K562 (cell line): ENCODE measurements at regions not wholly inside any gene's neighbourhood (a gene's known extent, or its start where the extent isn't known, plus 50 kb on each side); places are given as distances from the start of the nearest gene placed in this dataset.

Experiments
- ATAC-seq: fragments of 200-7000 bp; cut with Tn5 transposase; 3 replicates; pipeline ENCODE4 v1.9.1; 2020; ENCODE audit warnings: moderate library complexity
- BruUV-seq: library from RNA; stranded (reverse); fragments of 400-500 nt; replicated peaks from 2 replicates; lab custom pipeline; 2021; lab: Mats Ljungman, UMichigan
- CTCF ChIA-PET: fragments of 300-600 bp; formaldehyde crosslinking; extraction: SDS; loops from one replicate; lab custom pipeline; 2021; ENCODE audit warnings: low intra/inter-chr PET ratio; lab: Yijun Ruan, JAX
- POLR2A ChIA-PET: fragments of 300-600, 350-650 bp; sonication (Branson Sonifier 250); formaldehyde crosslinking; extraction: SDS; loops from one replicate; lab custom pipeline; 2021; ENCODE audit warnings: antibody characterized with exemption, inconsistent platforms; lab: Yijun Ruan, JAX
- DNase-seq, 4 experiments: peaks; one replicate each; pipeline versions ENCODE4 v3.0.0 to v3.0.0-alpha.2; 2011 to 2018; ENCODE audit warnings: low spot score in 3 of 4, mixed read lengths in 3 of 4; ENCODE audit errors: extremely low read depth in 1 of 4
- FAIRE-seq: peaks from 2 replicates; lab custom pipeline; 2011; peaks lifted over from hg19 to GRCh38; lab: Jason Lieb, UNC
- H2AFZ ChIP-seq: 2 replicates; pipeline ENCODE4 v1.6.0; 2011; ENCODE audit warnings: low read depth, low read length, control low read depth, inconsistent platforms
- H3K27ac ChIP-seq: fragments of 200-600 bp; 3 replicates; pipeline ENCODE4 v1.8.0; 2011; ENCODE audit warnings: low read depth, mild to moderate bottlenecking, control low read depth, inconsistent platforms, low read length, moderate library complexity, mixed read lengths; ENCODE audit errors: extremely low read depth
- H3K27me3 ChIP-seq, 2 experiments: fragments of 300-600 bp in 1 of 2; 2 replicates in 1 of 2; 3 replicates in 1 of 2; pipeline versions ENCODE4 v1.6.0 to v1.8.0; 2011; ENCODE audit warnings: inconsistent platforms in 2 of 2, low read length in 2 of 2, mild to moderate bottlenecking in 1 of 2, mixed read lengths in 1 of 2, moderate library complexity in 1 of 2; ENCODE audit not compliant: control insufficient read depth in 2 of 2, insufficient read depth in 2 of 2
- H3K36me3 ChIP-seq: fragments of 300-600 bp; 3 replicates; pipeline ENCODE4 v1.8.0; 2011; ENCODE audit warnings: mild to moderate bottlenecking, low read length, inconsistent platforms; ENCODE audit not compliant: control insufficient read depth, insufficient read depth
- H3K4me1 ChIP-seq, 2 experiments: fragments of 200-600 bp in 1 of 2; replicated peaks in 1 of 2; 2 replicates in 1 of 2; 3 replicates in 1 of 2; pipeline versions ENCODE4 v1.5.1 to v1.8.0; 2011; ENCODE audit warnings: inconsistent platforms in 2 of 2, low read length in 2 of 2, mild to moderate bottlenecking in 1 of 2, mixed read lengths in 1 of 2, moderate library complexity in 1 of 2; ENCODE audit not compliant: control insufficient read depth in 2 of 2, insufficient read depth in 2 of 2
- H3K4me2 ChIP-seq: 2 replicates; pipeline ENCODE4 v1.6.1; 2011; ENCODE audit warnings: low read length, control low read depth, inconsistent platforms, mixed read lengths; ENCODE audit not compliant: insufficient read depth
- H3K4me3 ChIP-seq: fragments of 200-600 bp; sonication (generic), shearing (Covaris generic); 2 replicates; pipeline ENCODE4 v1.5.1; 2016; ENCODE audit warnings: control low read depth, inconsistent platforms
- H3K79me2 ChIP-seq: fragments of 200-600 bp; 3 replicates; pipeline ENCODE4 v1.8.0; 2011; ENCODE audit warnings: low read length, inconsistent platforms; ENCODE audit not compliant: control insufficient read depth, insufficient read depth
- H3K9ac ChIP-seq, 2 experiments: 2 replicates each; pipeline versions ENCODE4 v1.6.0 to v1.6.1; 2011; ENCODE audit warnings: low read depth in 2 of 2, low read length in 2 of 2, control low read depth in 1 of 2, inconsistent platforms in 1 of 2, mild to moderate bottlenecking in 1 of 2, mixed read lengths in 1 of 2; ENCODE audit not compliant: insufficient read depth in 1 of 2
- H3K9me1 ChIP-seq: one replicate; pipeline ENCODE4 v1.6.0; 2011; ENCODE audit warnings: inconsistent platforms, mild to moderate bottlenecking, low read length, moderate library complexity; ENCODE audit not compliant: control insufficient read depth, insufficient read depth
- H3K9me3 ChIP-seq: replicated peaks from 2 replicates; pipeline ENCODE4 v1.5.1; 2011; ENCODE audit warnings: low read depth, low read length, inconsistent platforms; ENCODE audit not compliant: control insufficient read depth, insufficient read depth
- H4K20me1 ChIP-seq: replicated peaks from 2 replicates; pipeline ENCODE4 v1.6.1; 2011; ENCODE audit warnings: low read length, inconsistent platforms, mixed read lengths; ENCODE audit not compliant: control insufficient read depth, insufficient read depth
- BCL6 ChIP-seq: fragments of 250-450 bp; sonication (Bioruptor Pico); IDR thresholded peaks from 2 replicates; pipeline ENCODE4 v1.4.0; 2020
- CREBBP ChIP-seq: IDR thresholded peaks from one replicate; pipeline ENCODE4 v1.6.1; 2012; ENCODE audit warnings: low read depth, mild to moderate bottlenecking, control low read depth, inconsistent platforms, low read length
- CTBP1 ChIP-seq: fragments of 450-650 bp; IDR thresholded peaks from 2 replicates; pipeline ENCODE4 v1.6.1; 2016; ENCODE audit warnings: borderline replicate concordance
- HOMEZ ChIP-seq: fragments of 250-450 bp; sonication (Bioruptor Pico); IDR thresholded peaks from 2 replicates; pipeline ENCODE4 v1.4.0; 2020; ENCODE audit warnings: mild to moderate bottlenecking, moderate library complexity
- KDM4B ChIP-seq, 2 experiments: fragments of 450-650 bp in 1 of 2; sonication (generic) in 1 of 2; IDR thresholded peaks; 2 replicates each; pipeline ENCODE4 v1.6.1; 2016 to 2017; ENCODE audit warnings: borderline replicate concordance in 2 of 2, antibody characterized with exemption in 1 of 2, low read depth in 1 of 2, mild to moderate bottlenecking in 1 of 2
- MED1 ChIP-seq: sonication (generic); formaldehyde crosslinking; IDR thresholded peaks from 2 replicates; pipeline ENCODE4 v1.8.1; 2023; ENCODE audit warnings: missing genetic modification reagents, borderline replicate concordance
- NRF1 ChIP-seq, 2 experiments: fragments of 450-650 bp; IDR thresholded peaks in 1 of 2; conservative IDR thresholded peaks in 1 of 2; 2 replicates each; pipeline ENCODE4 v1.6.1; 2014; ENCODE audit warnings: mild to moderate bottlenecking in 2 of 2
- RAD21 ChIP-seq, 2 experiments: fragments of 250-450 bp in 1 of 2; fragments of 450-650 bp in 1 of 2; sonication (Bioruptor Pico) in 1 of 2; formaldehyde crosslinking in 1 of 2; IDR thresholded peaks in 1 of 2; conservative IDR thresholded peaks in 1 of 2; 2 replicates each; pipeline versions ENCODE4 v1.4.0 to v1.8.0; 2020 to 2022; ENCODE audit warnings: mild to moderate bottlenecking in 2 of 2, moderate library complexity in 1 of 2
- RB1 ChIP-seq: fragments of 450-650 bp; IDR thresholded peaks from 2 replicates; pipeline ENCODE4 v1.6.1; 2017; ENCODE audit warnings: low read depth, mild to moderate bottlenecking
- SMC3 ChIP-seq: conservative IDR thresholded peaks from 2 replicates; pipeline ENCODE4 v1.6.1; 2011; ENCODE audit warnings: low read depth, low read length, improper control_type of control experiment; ENCODE audit not compliant: insufficient read depth
- SRF ChIP-seq, 2 experiments: fragments of 250-450, 450-650 bp in 1 of 2; sonication (Bioruptor Pico) in 1 of 2; sonication (generic) in 1 of 2; formaldehyde crosslinking; IDR thresholded peaks; 2 replicates each; pipeline versions ENCODE4 v1.5.0 to v1.5.1; 2020 to 2022; ENCODE audit warnings: mild to moderate bottlenecking in 1 of 2, missing genetic modification reagents in 1 of 2
- ZNF124 ChIP-seq: sonication (generic); formaldehyde crosslinking; IDR thresholded peaks from 2 replicates; pipeline ENCODE4 v1.8.1; 2022; ENCODE audit warnings: missing genetic modification reagents
- ZNF395 ChIP-seq: fragments of 200-800 bp; sonication (Bioruptor generic); IDR thresholded peaks from 2 replicates; pipeline ENCODE4 v1.6.1; 2017; ENCODE audit warnings: missing genetic modification characterization, missing compliant biosample characterization
- ZNF445 ChIP-seq: fragments of 250-450 bp; sonication (Bioruptor Pico); IDR thresholded peaks from 2 replicates; pipeline ENCODE4 v1.4.0; 2020; ENCODE audit warnings: low read depth, mild to moderate bottlenecking, moderate library complexity
- ZNF57 ChIP-seq: fragments of 450-650 bp; formaldehyde crosslinking; IDR thresholded peaks from 2 replicates; pipeline ENCODE4 v1.4.0; 2020; ENCODE audit warnings: mild to moderate bottlenecking, moderate library complexity
- ZNF778 ChIP-seq: fragments of 450-650 bp; formaldehyde crosslinking; IDR thresholded peaks from 2 replicates; pipeline ENCODE4 v1.4.0; 2020; ENCODE audit warnings: mild to moderate bottlenecking, moderate library complexity
- ZNF79 ChIP-seq: fragments of 250-450 bp; sonication (Bioruptor Pico); IDR thresholded peaks from 2 replicates; pipeline ENCODE4 v1.4.0; 2020; ENCODE audit warnings: low read depth, mild to moderate bottlenecking, moderate library complexity
- WGBS: fragments of 100-300 bp; shearing (Covaris generic); methylation state at CpG from one replicate; pipeline ENCODE4 v1.1.6; 2016; ENCODE audit warnings: low coverage, mixed read lengths; ENCODE audit not compliant: insufficient coverage; ENCODE audit errors: missing lambda C conversion rate; 5-methylcytosine and 5-hydroxymethylcytosine counted together
- in situ Hi-C: fragments of 300-500 bp; cut with MboI; formaldehyde crosslinking; loops from 4 replicates; pipeline ENCODE4 v1.15.0; 2018; ENCODE audit warnings: inconsistent platforms, mixed read lengths
- intact Hi-C: fragments of 100-400 bp; cut with micrococcal nuclease; formaldehyde crosslinking; loops from 2 replicates; pipeline ENCODE4 v1.14.2; 2022
- TF ChIP-seq, protein P1 (sequence below), 3 experiments: IDR thresholded peaks in 2 of 3; conservative IDR thresholded peaks in 1 of 3; 2 replicates each; pipeline ENCODE4 v1.5.1; 2011 to 2012; ENCODE audit warnings: low read length in 3 of 3, mild to moderate bottlenecking in 3 of 3, control low read depth in 2 of 3, improper control_type of control experiment in 1 of 3, inconsistent platforms in 1 of 3, low read depth in 1 of 3, mixed read lengths in 1 of 3, moderate library complexity in 1 of 3; ENCODE audit not compliant: insufficient read depth in 2 of 3

- Histone ChIP-seq H3K4me2 (no peak overlapping the region), H2AFZ (no peak overlapping the region), H3K4me3 (no peak overlapping the region), H3K27me3 (no peaks in the 10 kb centered on the region), H3K27ac (no peak overlapping the region), H3K36me3 (no peaks in the 10 kb centered on the region), H4K20me1 (0 out of 2 replicates have a peak, but pooled peaks cover 3% of the 10 kb centered on the region), H3K4me1 (no peaks in the 10 kb centered on the region), H3K9ac (no peak overlapping the region), H3K9me1 (no peaks in the 10 kb centered on the region), H3K9me3 (no peaks in the 10 kb centered on the region), H3K79me2 (no peaks in the 10 kb centered on the region)
- intact Hi-C loops (loop anchor here (1.0 kb wide), 3 partner anchors 69 to 551 kb away; no protein-coding TSS in a partner anchor), in situ Hi-C loops (loop anchor here (5.0 to 10.0 kb wide), 4 partner anchors 69 to 967 kb away; no protein-coding TSS in a partner anchor)
- CTCF ChIA-PET: interaction anchor here (0.6 to 2.6 kb wide), 5 partner anchors 69 to 813 kb away, joined by 3 to 20 read pairs (median 5); no protein-coding TSS in a partner anchor
- POLR2A ChIA-PET: interaction anchor here (0.6 to 1.0 kb wide), 4 partner anchors 9 to 68 kb away, joined by 3 read pairs; no protein-coding TSS in a partner anchor
- WGBS: 0% methylated on average over 2 of the region's 2 CpGs
- peak; percentile 95 for FAIRE-seq
- ATAC-seq: peak; percentile 97
- peak; percentile 70 to 82 (median 77) for DNase-seq
- BruUV-seq: no TSS peak
- TF ChIP-seq ZNF57 (CRISPR knock-in tag): no peak
- no peak for TF ChIP-seq CREBBP
- TF ChIP-seq MED1 (CRISPR knock-in tag): no peak
- no peak for TF ChIP-seq ZNF395 (CRISPR knock-in tag)
- no peak for TF ChIP-seq NRF1 (conservative IDR thresholded peaks at IDR 0.05 in 1 of 2, IDR thresholded peaks at IDR 0.05 in 1 of 2)
- peak; percentile 60 for TF ChIP-seq SMC3
- TF ChIP-seq RAD21 (CRISPR knock-in tag; conservative IDR thresholded peaks at IDR 0.05 in 1 of 2, IDR thresholded peaks at IDR 0.05 in 1 of 2): peak; percentile 64 to 85
- TF ChIP-seq HOMEZ (CRISPR knock-in tag): no peak
- no peak for TF ChIP-seq SRF (CRISPR knock-in tag; IDR thresholded peaks at IDR 0.05)
- TF ChIP-seq, protein P1, sequence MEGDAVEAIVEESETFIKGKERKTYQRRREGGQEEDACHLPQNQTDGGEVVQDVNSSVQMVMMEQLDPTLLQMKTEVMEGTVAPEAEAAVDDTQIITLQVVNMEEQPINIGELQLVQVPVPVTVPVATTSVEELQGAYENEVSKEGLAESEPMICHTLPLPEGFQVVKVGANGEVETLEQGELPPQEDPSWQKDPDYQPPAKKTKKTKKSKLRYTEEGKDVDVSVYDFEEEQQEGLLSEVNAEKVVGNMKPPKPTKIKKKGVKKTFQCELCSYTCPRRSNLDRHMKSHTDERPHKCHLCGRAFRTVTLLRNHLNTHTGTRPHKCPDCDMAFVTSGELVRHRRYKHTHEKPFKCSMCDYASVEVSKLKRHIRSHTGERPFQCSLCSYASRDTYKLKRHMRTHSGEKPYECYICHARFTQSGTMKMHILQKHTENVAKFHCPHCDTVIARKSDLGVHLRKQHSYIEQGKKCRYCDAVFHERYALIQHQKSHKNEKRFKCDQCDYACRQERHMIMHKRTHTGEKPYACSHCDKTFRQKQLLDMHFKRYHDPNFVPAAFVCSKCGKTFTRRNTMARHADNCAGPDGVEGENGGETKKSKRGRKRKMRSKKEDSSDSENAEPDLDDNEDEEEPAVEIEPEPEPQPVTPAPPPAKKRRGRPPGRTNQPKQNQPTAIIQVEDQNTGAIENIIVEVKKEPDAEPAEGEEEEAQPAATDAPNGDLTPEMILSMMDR (IDR thresholded peaks at IDR 0.05 in 2 of 3, conservative IDR thresholded peaks at IDR 0.05 in 1 of 3; ENCODE audit: insufficient read depth in 2 of 3, low read depth in 1 of 3, low read length in 3 of 3): peak; percentile 62 to 78 (median 66)
- no peak for TF ChIP-seq ZNF778 (CRISPR knock-in tag)
- no peak for TF ChIP-seq ZNF79
- TF ChIP-seq ZNF124 (CRISPR knock-in tag): no peak
- TF ChIP-seq CTBP1: peak; percentile 29; the same call in 1 of the 2 replicates
- no peak for TF ChIP-seq KDM4B (IDR thresholded peaks at IDR 0.05; ENCODE audit: borderline replicate concordance in 2 of 2, low read depth in 1 of 2)
- TF ChIP-seq ZNF445 (CRISPR knock-in tag): no peak
- no peak for TF ChIP-seq BCL6 (CRISPR knock-in tag)
- peak; percentile 38; the same call in 1 of the 2 replicates for TF ChIP-seq RB1
These were observed 383.7 kb downstream of the TMEM135 start for GRCh38 chr11:87421422-87421821.
